ENCODE measurements at regions not wholly inside any gene's neighbourhood (a gene's known extent, or its start where the extent isn't known, plus 50 kb on each side); places are given as distances from the start of the nearest gene placed in this dataset.

- TF ChIP-seq, protein P1, sequence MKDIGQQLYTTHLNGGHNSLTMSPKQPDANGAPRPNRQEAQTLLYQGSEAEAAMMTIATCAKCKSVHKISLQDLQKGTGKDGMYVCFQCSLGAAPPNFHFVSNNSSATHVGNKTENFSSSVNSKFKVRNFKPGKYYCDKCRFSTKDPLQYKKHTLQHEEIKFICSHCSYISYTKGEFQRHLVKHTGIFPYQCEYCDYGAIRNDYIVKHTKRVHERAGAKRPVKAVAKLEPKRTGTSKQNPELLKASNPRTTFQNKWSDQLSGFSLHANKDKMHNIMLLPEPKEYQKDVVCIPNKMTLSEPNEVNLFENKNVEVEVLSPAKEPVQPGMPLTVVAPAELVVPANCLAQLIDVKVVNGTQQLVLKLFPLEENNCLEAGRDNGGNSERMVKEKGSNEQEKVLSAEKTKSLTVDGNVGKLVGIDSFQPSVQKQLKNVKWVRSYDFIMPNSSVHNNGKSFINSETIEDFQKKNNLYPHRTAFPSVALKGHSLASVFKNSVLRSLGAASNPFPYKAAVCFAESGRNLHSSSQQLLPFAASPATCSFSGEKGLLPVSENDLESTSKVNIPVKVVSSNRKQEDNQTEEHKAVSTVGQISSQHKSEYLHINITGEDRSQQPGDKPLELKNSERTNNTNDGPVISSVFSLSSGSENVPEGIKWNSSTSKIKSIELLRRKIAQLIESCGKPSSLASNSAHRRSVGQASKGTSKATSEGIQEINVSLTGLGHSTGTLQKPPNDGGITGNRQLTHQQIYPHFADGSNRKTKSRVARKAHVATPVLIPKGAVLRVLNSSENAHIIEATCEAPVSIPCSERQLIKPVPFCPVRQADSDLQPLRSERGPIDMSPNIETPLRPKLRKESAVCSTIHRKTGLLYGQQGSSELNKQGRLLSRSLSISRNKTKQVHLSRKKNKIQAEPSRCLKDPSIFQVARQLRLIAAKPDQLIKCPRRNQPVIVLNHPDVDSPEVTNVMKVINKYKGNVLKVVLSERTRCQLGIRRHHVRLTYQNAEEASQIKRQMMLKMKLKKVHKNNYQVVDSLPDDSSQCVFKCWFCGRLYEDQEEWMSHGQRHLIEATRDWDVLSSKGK (CRISPR knock-in tag; IDR thresholded peaks at IDR 0.05) = peak; percentile 98
- TF ChIP-seq NR4A1 (CRISPR knock-in tag; IDR thresholded peaks at IDR 0.05) = peak; percentile 79; the same call in 1 of the 2 replicates
- TF ChIP-seq NR4A1 (tag; IDR thresholded peaks at IDR 0.05) = 0 out of 2 replicates have a peak, but pooled peaks have one; percentile 32
- TF ChIP-seq CTBP1 (IDR thresholded peaks at IDR 0.05; ENCODE audit: borderline replicate concordance) = peak; percentile 42; the same call in 1 of the 2 replicates
- peak; percentile 98 for TF ChIP-seq ESRRB (CRISPR knock-in tag; IDR thresholded peaks at IDR 0.05; ENCODE audit: borderline replicate concordance)
- TF ChIP-seq KHSRP (IDR thresholded peaks at IDR 0.05) = peak; percentile 94
- TF ChIP-seq GATAD2B (IDR thresholded peaks at IDR 0.05; ENCODE audit: borderline replicate concordance) = peak; percentile 50; the same call in 1 of the 2 replicates
- peak; percentile 100 for TF ChIP-seq SUPT5H (IDR thresholded peaks at IDR 0.05)
- 0 out of 2 replicates have a peak, but pooled peaks have one; percentile 54 for TF ChIP-seq NCOA6 (IDR thresholded peaks at IDR 0.05)
- TF ChIP-seq, protein P2, sequence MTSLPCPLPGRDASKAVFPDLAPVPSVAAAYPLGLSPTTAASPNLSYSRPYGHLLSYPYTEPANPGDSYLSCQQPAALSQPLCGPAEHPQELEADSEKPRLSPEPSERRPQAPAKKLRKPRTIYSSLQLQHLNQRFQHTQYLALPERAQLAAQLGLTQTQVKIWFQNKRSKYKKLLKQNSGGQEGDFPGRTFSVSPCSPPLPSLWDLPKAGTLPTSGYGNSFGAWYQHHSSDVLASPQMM (CRISPR knock-in tag; IDR thresholded peaks at IDR 0.05) = peak; percentile 97
- TF ChIP-seq, protein P3, sequence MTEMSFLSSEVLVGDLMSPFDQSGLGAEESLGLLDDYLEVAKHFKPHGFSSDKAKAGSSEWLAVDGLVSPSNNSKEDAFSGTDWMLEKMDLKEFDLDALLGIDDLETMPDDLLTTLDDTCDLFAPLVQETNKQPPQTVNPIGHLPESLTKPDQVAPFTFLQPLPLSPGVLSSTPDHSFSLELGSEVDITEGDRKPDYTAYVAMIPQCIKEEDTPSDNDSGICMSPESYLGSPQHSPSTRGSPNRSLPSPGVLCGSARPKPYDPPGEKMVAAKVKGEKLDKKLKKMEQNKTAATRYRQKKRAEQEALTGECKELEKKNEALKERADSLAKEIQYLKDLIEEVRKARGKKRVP (CRISPR knock-in tag; IDR thresholded peaks at IDR 0.05) = peak; percentile 98
- TF ChIP-seq MEF2A (IDR thresholded peaks at IDR 0.05; ENCODE audit: control insufficient read depth, low read depth, low read length) = peak; percentile 72; the same call in 1 of the 2 replicates
- TF ChIP-seq ZNF696 (CRISPR knock-in tag; conservative IDR thresholded peaks at IDR 0.05) = peak; percentile 99
- peak; percentile 98 for TF ChIP-seq HNRNPUL1 (IDR thresholded peaks at IDR 0.05; ENCODE audit: low read length)
- TF ChIP-seq ZNF583 (CRISPR knock-in tag; IDR thresholded peaks at IDR 0.05) = peak; percentile 81; the same call in 1 of the 2 replicates
- TF ChIP-seq KLF16 (IDR thresholded peaks at IDR 0.05) = peak; percentile 54
- TF ChIP-seq E2F3 (CRISPR knock-in tag; IDR thresholded peaks at IDR 0.05) = peak; percentile 73; the same call in 1 of the 2 replicates
- TF ChIP-seq ZNF445 (CRISPR knock-in tag; IDR thresholded peaks at IDR 0.05; ENCODE audit: low read depth) = peak; percentile 98
- peak; percentile 48; the same call in 1 of the 2 replicates for TF ChIP-seq HCFC1 (IDR thresholded peaks at IDR 0.05; ENCODE audit: low read depth, low read length)
- TF ChIP-seq NBN (IDR thresholded peaks at IDR 0.05; ENCODE audit: low read depth) = peak; percentile 79; the same call in 1 of the 2 replicates
- TF ChIP-seq HDAC1 (IDR thresholded peaks at IDR 0.05) = peak; percentile 70 to 80; a peak in 3 of 4 replicates
- TF ChIP-seq ATF7 (IDR thresholded peaks at IDR 0.05) = peak; percentile 66
- TF ChIP-seq RB1 (IDR thresholded peaks at IDR 0.05; ENCODE audit: low read depth) = 0 out of 2 replicates have a peak, but pooled peaks have one; percentile 49
- 0 out of 2 replicates have a peak, but pooled peaks have one; percentile 48 for TF ChIP-seq HMBOX1 (IDR thresholded peaks at IDR 0.05)
- peak; percentile 52 for TF ChIP-seq MXD1 (CRISPR knock-in tag; IDR thresholded peaks at IDR 0.05; ENCODE audit: borderline replicate concordance, poor library complexity, severe bottlenecking)
These were observed 181.1 kb upstream of the NOTCH2NLA start (continued) for GRCh38 chr1:146409817-146410441.

Data from K562 (cell line).